ENCODE measurements at regions not wholly inside any gene's neighbourhood (a gene's known extent, or its start where the extent isn't known, plus 50 kb on each side); places are given as distances from the start of the nearest gene placed in this dataset.

GRCh38 chr13:62388515-62388914 is 972.9 kb upstream of the PCDH20 start:
- TF ChIP-seq CTCF (IDR thresholded peaks at IDR 0.05) (no peak), ZFX (IDR thresholded peaks at IDR 0.05; ENCODE audit: borderline replicate concordance) (no peak)

All from 22Rv1 (cell line).